ENCODE measurements at regions not wholly inside any gene's neighbourhood (a gene's known extent, or its start where the extent isn't known, plus 50 kb on each side); places are given as distances from the start of the nearest gene placed in this dataset.

- ChIA-PET CTCF (no interaction called here), POLR2A (no interaction called here)
Measured at GRCh38 chr5:135131801-135132680, 98.0 kb upstream of the PITX1 start.

GRCh38 chr5:135130261-135131215, 96.5 kb upstream of the PITX1 start:
- ChIA-PET CTCF (no interaction called here), POLR2A (no interaction called here)

- POLR2A ChIA-PET = no interaction called here
Measured at GRCh38 chr5:135129307-135129706, 95.3 kb upstream of the PITX1 start.

GRCh38 chr5:135128361-135128760, 94.3 kb upstream of the PITX1 start:
- POLR2A ChIA-PET = no interaction called here
- CTCF ChIA-PET = no interaction called here

More at GRCh38 chr5:135129307-135129706, 95.3 kb upstream of the PITX1 start:
- CTCF ChIA-PET = no interaction called here

GRCh38 chr5:135127439-135128240, 93.6 kb upstream of the PITX1 start:
- CTCF ChIA-PET = no interaction called here
- POLR2A ChIA-PET = no interaction called here

DNA sequence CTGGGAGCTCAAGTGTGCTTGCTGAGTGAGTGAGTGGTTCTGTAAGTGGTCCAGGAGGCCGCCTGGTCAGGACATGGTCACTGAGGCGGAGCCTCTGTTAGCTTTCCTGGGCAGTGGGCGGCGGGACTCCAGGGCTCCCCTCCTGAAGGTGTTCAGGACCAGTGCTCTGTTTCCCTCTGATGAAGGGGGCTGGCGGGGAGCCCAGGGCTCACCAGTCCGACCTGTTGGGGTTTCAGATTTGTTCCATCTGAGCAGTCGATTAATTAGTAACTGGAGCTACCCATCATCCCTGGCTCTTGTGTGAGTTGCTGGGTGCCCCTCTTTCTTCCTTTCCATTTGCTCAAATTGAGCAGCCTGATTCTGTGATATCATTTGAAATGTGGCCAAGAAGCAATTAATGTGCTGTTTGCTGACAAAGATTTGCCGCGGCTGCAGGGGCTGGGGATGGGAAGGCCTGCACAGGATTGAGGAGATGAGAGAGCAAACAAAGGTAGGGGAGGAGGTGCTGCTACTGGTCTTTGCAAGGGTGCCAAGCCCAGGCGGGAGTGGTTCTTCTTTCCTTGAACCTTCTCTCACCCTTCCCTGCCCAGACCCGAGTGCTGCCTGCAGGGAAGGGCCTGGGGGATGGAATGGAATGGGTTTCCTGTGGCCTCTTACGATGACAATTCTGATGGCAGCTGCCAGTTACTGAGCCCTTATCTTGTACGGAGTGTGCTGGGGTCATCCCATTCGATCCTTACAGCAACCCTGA, 92.8 kb upstream of the PITX1 start:
- POLR2A ChIA-PET = no interaction called here
- CTCF ChIA-PET = no interaction called here

- ChIA-PET POLR2A (no interaction called here), CTCF (no interaction called here)
Measured at GRCh38 chr5:135124724-135125123, 90.7 kb upstream of the PITX1 start.

DNA sequence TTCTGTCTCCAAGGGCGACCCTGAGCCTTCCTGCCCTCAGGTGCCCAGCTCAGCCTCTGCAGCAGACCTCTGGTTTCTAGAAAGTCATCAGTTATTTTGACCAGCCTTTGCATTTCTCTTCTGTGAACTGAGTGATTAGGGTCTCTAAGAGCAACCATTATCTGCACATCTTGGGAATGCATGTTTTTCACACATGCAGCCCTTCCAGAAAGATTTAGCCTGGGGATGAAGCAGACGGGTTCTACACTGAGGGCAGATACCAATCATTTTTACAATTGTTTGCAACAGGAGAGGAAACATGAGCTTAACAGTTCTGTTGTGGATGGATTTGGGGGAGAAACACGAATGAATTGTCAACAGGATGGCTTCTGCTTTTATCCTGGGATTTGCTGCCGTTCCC, 90.1 kb upstream of the PITX1 start:
- ChIA-PET POLR2A (no interaction called here), CTCF (no interaction called here)

GRCh38 chr5:135122797-135123196, 88.8 kb upstream of the PITX1 start:
- POLR2A ChIA-PET = no interaction called here
- CTCF ChIA-PET = no interaction called here

GRCh38 chr5:135120951-135121350, 86.9 kb upstream of the PITX1 start:
- CTCF ChIA-PET = no interaction called here
- POLR2A ChIA-PET = no interaction called here

DNA sequence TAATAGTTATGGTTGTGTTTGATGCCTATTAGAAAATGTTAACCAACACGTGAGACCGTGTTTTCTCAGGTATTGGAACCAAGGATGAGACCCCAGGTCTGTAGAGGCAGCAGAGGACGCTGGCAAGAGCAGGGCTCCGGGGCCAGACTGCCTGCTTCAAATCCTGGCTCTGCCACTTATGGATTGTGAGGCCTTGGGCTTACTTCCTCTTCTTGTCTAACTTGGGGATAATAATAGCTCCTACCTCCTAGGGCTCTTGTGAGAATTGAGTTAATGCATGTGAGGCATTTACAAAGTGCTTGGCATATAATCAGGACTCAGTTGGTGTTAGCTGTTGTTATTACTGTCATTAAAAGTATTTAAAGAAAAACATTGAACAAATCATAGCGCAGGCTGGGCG, 85.5 kb upstream of the PITX1 start:
- ChIA-PET POLR2A (no interaction called here), CTCF (no interaction called here)

GRCh38 chr5:135117590-135117989, 83.6 kb upstream of the PITX1 start:
- CTCF ChIA-PET = no interaction called here
- POLR2A ChIA-PET = no interaction called here

DNA sequence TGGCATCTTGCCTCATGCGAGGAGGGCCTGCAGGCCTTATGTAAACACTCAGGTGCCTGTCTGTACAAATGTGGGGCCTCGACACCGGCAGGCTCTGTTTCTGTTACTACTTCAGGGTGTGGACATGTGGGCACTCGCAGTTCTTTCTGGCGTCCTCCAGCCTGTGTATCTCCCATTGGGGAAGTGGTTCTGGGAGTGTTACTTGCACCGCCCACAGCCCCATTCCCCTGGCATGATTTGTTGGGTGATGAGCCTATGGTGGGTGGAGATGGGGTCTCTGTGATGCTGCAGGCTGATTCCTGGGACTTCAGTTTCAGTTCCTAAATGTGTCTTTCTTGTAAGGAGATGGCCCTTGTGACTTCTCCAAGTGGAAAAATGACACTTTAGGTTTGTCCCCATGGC, 82.1 kb upstream of the PITX1 start:
- POLR2A ChIA-PET = no interaction called here
- CTCF ChIA-PET = no interaction called here

GRCh38 chr5:135115591-135115990, 81.6 kb upstream of the PITX1 start:
- ChIA-PET POLR2A (no interaction called here), CTCF (no interaction called here)

- ChIA-PET POLR2A (no interaction called here), CTCF (no interaction called here)
Measured at GRCh38 chr5:135114759-135115158, 80.7 kb upstream of the PITX1 start.

- ChIA-PET CTCF (no interaction called here), POLR2A (no interaction called here)
Measured at GRCh38 chr5:135112008-135112725, 78.1 kb upstream of the PITX1 start.

DNA sequence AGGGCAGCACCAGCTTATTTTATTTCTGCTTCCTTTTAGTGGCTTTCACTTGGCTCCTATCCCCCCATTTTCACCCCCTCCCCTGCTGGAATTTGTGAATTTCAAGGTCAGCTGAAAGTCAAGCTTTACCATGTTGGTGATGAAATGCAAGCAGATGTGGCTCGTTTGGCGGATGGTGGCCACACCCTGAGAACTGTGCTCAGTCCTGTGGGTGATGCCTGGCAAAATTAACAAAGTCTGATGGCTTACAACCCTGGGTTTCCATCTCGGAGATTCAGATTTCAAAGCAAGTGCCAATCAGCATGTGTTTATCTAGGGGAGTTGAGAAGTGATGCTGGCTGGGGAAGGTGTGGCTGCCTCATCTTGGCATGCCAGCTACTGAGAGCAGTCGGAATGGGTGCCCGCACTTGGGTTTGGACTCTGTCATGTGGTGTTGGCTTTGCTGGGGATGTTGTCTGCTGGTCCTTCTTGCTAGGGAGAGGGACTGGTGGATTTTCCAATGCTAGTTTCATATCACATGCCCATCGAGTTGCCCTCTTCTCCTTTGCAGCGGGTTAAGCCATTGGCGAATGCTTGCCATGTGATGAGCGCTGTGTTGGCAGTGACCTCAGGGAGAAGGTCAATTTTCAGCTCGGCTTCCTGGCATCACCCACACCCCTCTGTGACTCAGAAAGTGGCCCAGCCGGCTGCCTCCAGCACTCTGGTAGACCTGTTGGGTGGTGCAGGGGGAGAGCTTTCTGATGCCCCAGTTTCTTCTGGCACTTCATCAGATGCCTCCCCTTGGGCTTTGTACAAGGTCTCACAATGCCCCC, 77.0 kb upstream of the PITX1 start:
- CTCF ChIA-PET = no interaction called here
- POLR2A ChIA-PET = no interaction called here

- POLR2A ChIA-PET = no interaction called here
- CTCF ChIA-PET = no interaction called here
Measured at GRCh38 chr5:135108992-135109391, 75.0 kb upstream of the PITX1 start.

Data from activated CD8-positive, alpha-beta memory T cell treated with anti-CD3 and anti-CD28 coated beads for 36 hours (primary cell).